ENCODE measurements at regions not wholly inside any gene's neighbourhood (a gene's known extent, or its start where the extent isn't known, plus 50 kb on each side); places are given as distances from the start of the nearest gene placed in this dataset.

DNA sequence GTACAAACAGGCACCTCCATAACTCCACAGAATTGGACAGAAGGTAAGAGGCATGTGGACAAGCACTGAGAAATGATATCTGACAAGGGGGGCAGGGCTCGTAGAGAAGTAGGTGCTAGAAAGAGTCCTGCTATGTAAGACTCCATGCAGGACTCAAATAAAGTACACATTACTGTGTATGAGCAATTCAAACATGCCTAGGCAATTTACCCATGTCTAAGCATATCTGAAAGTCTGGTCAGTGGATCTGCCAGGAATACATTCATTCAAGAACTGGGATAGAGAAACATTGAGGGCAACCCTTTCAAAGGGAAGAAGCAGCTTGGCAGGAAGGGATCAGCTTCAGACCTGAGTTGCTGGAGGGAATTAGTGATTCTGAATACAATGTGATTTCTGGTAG is 174.1 kb upstream of the MCTP2 start:
- H3K4me2 ChIP-seq (ENCODE audit: control insufficient read depth, insufficient read depth), result no peak overlapping the region
- intact Hi-C loops (cut with micrococcal nuclease; ENCODE audit: unreplicated experiment) (no loop called here), in situ Hi-C loops (cut with MboI) (no loop called here)
- no peaks in the 10 kb centered on the region for H3K9me3 ChIP-seq (replicated peaks; ENCODE audit: control insufficient read depth, insufficient read depth, low read length)
- no peak for DNase-seq (ENCODE audit: low read depth, low spot score)
- no peak overlapping the region for H2AFZ ChIP-seq (ENCODE audit: control insufficient read depth, low read depth, low read length)
- RAD21 ChIA-PET (ENCODE audit: unreplicated experiment), result no interaction called here
- CTCF ChIA-PET, result no interaction called here
- no peaks in the 10 kb centered on the region for H3K79me2 ChIP-seq (ENCODE audit: control insufficient read depth, insufficient read depth, low read length)
- POLR2A ChIA-PET, result no interaction called here
- no peak overlapping the region for H3K4me3 ChIP-seq
- H3K36me3 ChIP-seq (ENCODE audit: control insufficient read depth in 2 of 2, insufficient read depth in 2 of 2, low read length in 1 of 2), result no peaks in the 10 kb centered on the region
- no peak for FAIRE-seq
- H4K20me1 ChIP-seq (ENCODE audit: control insufficient read depth, insufficient read depth), result no peaks in the 10 kb centered on the region
- no TSS peak for BruUV-seq (replicated peaks)
- no peaks in the 10 kb centered on the region for H3K4me1 ChIP-seq (ENCODE audit: control insufficient read depth, insufficient read depth, low read length)
- no peaks in the 10 kb centered on the region for H3K27me3 ChIP-seq (replicated peaks in 1 of 2; ENCODE audit: control insufficient read depth in 2 of 2, insufficient read depth in 2 of 2, low read length in 1 of 2)
- H3K27ac ChIP-seq (ENCODE audit: control insufficient read depth, insufficient read depth), result no peak overlapping the region
- no peak overlapping the region for H3K9ac ChIP-seq (ENCODE audit: control insufficient read depth, insufficient read depth, low read length)
- SMC1A ChIA-PET (ENCODE audit: uncharacterized antibody, unreplicated experiment), result no interaction called here
- 0% methylated on average over 1 of the region's 1 CpG for WGBS (ENCODE audit: insufficient coverage, insufficient replicate concordance, low lambda C conversion rate, missing lambda C conversion rate)
- no peak for ATAC-seq
- TF ChIP-seq HDAC6 (IDR thresholded peaks at IDR 0.05; ENCODE audit: unreplicated experiment) (no peak), SPI1 (IDR thresholded peaks at IDR 0.05; ENCODE audit: borderline replicate concordance, insufficient read depth, low read depth, low read length) (no peak), KLF5 (IDR thresholded peaks at IDR 0.05; ENCODE audit: partially characterized antibody) (no peak)
- TF ChIP-seq, protein P1, sequence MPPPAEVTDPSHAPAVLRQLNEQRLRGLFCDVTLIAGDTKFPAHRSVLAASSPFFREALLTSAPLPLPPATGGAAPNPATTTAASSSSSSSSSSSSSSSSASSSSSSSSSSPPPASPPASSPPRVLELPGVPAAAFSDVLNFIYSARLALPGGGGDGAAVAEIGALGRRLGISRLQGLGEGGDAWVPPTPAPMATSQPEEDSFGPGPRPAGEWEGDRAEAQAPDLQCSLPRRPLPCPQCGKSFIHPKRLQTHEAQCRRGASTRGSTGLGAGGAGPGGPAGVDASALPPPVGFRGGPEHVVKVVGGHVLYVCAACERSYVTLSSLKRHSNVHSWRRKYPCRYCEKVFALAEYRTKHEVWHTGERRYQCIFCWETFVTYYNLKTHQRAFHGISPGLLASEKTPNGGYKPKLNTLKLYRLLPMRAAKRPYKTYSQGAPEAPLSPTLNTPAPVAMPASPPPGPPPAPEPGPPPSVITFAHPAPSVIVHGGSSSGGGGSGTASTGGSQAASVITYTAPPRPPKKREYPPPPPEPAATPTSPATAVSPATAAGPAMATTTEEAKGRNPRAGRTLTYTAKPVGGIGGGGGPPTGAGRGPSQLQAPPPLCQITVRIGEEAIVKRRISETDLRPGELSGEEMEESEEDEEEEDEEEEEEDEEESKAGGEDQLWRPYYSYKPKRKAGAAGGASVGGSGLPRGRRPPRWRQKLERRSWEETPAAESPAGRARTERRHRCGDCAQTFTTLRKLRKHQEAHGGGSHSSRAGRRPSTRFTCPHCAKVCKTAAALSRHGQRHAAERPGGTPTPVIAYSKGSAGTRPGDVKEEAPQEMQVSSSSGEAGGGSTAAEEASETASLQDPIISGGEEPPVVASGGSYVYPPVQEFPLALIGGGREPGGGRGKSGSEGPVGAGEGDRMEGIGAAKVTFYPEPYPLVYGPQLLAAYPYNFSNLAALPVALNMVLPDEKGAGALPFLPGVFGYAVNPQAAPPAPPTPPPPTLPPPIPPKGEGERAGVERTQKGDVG (CRISPR knock-in tag; IDR thresholded peaks at IDR 0.05), result no peak
- TF ChIP-seq, protein P2, sequence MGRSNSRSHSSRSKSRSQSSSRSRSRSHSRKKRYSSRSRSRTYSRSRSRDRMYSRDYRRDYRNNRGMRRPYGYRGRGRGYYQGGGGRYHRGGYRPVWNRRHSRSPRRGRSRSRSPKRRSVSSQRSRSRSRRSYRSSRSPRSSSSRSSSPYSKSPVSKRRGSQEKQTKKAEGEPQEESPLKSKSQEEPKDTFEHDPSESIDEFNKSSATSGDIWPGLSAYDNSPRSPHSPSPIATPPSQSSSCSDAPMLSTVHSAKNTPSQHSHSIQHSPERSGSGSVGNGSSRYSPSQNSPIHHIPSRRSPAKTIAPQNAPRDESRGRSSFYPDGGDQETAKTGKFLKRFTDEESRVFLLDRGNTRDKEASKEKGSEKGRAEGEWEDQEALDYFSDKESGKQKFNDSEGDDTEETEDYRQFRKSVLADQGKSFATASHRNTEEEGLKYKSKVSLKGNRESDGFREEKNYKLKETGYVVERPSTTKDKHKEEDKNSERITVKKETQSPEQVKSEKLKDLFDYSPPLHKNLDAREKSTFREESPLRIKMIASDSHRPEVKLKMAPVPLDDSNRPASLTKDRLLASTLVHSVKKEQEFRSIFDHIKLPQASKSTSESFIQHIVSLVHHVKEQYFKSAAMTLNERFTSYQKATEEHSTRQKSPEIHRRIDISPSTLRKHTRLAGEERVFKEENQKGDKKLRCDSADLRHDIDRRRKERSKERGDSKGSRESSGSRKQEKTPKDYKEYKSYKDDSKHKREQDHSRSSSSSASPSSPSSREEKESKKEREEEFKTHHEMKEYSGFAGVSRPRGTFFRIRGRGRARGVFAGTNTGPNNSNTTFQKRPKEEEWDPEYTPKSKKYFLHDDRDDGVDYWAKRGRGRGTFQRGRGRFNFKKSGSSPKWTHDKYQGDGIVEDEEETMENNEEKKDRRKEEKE (IDR thresholded peaks at IDR 0.05), result no peak
- TF ChIP-seq, protein P3, sequence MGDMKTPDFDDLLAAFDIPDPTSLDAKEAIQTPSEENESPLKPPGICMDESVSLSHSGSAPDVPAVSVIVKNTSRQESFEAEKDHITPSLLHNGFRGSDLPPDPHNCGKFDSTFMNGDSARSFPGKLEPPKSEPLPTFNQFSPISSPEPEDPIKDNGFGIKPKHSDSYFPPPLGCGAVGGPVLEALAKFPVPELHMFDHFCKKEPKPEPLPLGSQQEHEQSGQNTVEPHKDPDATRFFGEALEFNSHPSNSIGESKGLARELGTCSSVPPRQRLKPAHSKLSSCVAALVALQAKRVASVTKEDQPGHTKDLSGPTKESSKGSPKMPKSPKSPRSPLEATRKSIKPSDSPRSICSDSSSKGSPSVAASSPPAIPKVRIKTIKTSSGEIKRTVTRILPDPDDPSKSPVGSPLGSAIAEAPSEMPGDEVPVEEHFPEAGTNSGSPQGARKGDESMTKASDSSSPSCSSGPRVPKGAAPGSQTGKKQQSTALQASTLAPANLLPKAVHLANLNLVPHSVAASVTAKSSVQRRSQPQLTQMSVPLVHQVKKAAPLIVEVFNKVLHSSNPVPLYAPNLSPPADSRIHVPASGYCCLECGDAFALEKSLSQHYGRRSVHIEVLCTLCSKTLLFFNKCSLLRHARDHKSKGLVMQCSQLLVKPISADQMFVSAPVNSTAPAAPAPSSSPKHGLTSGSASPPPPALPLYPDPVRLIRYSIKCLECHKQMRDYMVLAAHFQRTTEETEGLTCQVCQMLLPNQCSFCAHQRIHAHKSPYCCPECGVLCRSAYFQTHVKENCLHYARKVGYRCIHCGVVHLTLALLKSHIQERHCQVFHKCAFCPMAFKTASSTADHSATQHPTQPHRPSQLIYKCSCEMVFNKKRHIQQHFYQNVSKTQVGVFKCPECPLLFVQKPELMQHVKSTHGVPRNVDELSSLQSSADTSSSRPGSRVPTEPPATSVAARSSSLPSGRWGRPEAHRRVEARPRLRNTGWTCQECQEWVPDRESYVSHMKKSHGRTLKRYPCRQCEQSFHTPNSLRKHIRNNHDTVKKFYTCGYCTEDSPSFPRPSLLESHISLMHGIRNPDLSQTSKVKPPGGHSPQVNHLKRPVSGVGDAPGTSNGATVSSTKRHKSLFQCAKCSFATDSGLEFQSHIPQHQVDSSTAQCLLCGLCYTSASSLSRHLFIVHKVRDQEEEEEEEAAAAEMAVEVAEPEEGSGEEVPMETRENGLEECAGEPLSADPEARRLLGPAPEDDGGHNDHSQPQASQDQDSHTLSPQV (IDR thresholded peaks at IDR 0.05), result no peak
- TF ChIP-seq, protein P4, sequence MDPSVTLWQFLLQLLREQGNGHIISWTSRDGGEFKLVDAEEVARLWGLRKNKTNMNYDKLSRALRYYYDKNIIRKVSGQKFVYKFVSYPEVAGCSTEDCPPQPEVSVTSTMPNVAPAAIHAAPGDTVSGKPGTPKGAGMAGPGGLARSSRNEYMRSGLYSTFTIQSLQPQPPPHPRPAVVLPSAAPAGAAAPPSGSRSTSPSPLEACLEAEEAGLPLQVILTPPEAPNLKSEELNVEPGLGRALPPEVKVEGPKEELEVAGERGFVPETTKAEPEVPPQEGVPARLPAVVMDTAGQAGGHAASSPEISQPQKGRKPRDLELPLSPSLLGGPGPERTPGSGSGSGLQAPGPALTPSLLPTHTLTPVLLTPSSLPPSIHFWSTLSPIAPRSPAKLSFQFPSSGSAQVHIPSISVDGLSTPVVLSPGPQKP (IDR thresholded peaks at IDR 0.05; ENCODE audit: low read depth, low read length), result no peak
- TF ChIP-seq, protein P5, sequence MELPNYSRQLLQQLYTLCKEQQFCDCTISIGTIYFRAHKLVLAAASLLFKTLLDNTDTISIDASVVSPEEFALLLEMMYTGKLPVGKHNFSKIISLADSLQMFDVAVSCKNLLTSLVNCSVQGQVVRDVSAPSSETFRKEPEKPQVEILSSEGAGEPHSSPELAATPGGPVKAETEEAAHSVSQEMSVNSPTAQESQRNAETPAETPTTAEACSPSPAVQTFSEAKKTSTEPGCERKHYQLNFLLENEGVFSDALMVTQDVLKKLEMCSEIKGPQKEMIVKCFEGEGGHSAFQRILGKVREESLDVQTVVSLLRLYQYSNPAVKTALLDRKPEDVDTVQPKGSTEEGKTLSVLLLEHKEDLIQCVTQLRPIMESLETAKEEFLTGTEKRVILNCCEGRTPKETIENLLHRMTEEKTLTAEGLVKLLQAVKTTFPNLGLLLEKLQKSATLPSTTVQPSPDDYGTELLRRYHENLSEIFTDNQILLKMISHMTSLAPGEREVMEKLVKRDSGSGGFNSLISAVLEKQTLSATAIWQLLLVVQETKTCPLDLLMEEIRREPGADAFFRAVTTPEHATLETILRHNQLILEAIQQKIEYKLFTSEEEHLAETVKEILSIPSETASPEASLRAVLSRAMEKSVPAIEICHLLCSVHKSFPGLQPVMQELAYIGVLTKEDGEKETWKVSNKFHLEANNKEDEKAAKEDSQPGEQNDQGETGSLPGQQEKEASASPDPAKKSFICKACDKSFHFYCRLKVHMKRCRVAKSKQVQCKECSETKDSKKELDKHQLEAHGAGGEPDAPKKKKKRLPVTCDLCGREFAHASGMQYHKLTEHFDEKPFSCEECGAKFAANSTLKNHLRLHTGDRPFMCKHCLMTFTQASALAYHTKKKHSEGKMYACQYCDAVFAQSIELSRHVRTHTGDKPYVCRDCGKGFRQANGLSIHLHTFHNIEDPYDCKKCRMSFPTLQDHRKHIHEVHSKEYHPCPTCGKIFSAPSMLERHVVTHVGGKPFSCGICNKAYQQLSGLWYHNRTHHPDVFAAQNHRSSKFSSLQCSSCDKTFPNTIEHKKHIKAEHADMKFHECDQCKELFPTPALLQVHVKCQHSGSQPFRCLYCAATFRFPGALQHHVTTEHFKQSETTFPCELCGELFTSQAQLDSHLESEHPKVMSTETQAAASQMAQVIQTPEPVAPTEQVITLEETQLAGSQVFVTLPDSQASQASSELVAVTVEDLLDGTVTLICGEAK (IDR thresholded peaks at IDR 0.05; ENCODE audit: borderline replicate concordance), result no peak

All from GM12878 (cell line).